Skeletal muscle satellite cell (primary cell): ENCODE measurements at regions not wholly inside any gene's neighbourhood (a gene's known extent, or its start where the extent isn't known, plus 50 kb on each side); places are given as distances from the start of the nearest gene placed in this dataset.

ENCODE experiments used
- H3K27me3 ChIP-seq: 2 replicates; pipeline ENCODE4 v1.7.0; 2013; ENCODE audit warnings: low read length; ENCODE audit not compliant: control insufficient read depth, insufficient read depth
- H3K36me3 ChIP-seq: 2 replicates; pipeline ENCODE4 v1.7.0; 2013; ENCODE audit warnings: mild to moderate bottlenecking, control low read depth, low read length; ENCODE audit not compliant: insufficient read depth
- H3K4me1 ChIP-seq: 2 replicates; pipeline ENCODE4 v1.7.0; 2013; ENCODE audit warnings: low read length; ENCODE audit not compliant: control insufficient read depth, insufficient read depth
- H3K4me2 ChIP-seq: 2 replicates; pipeline ENCODE4 v1.7.0; 2013; ENCODE audit warnings: mild to moderate bottlenecking, low read length
- H3K4me3 ChIP-seq: 2 replicates; pipeline ENCODE4 v1.7.0; 2013; ENCODE audit warnings: low read length
- H3K9ac ChIP-seq: 2 replicates; pipeline ENCODE4 v1.7.0; 2013; ENCODE audit warnings: mild to moderate bottlenecking, low read depth, low read length, moderate library complexity
- H3K9me3 ChIP-seq: replicated peaks from 2 replicates; pipeline ENCODE4 v1.7.0; 2013; ENCODE audit warnings: mild to moderate bottlenecking, control low read depth, low read length

GRCh38 chr4:19809989-19810388 lies 441.7 kb upstream of the SLIT2 start:
- H3K36me3 ChIP-seq, result no peaks in the 10 kb centered on the region
- no peak overlapping the region for H3K4me3 ChIP-seq
- no peak overlapping the region for H3K4me2 ChIP-seq
- no peaks in the 10 kb centered on the region for H3K27me3 ChIP-seq
- no peaks in the 10 kb centered on the region for H3K9me3 ChIP-seq
- no peak overlapping the region for H3K9ac ChIP-seq
- no peaks in the 10 kb centered on the region for H3K4me1 ChIP-seq

- Histone ChIP-seq H3K36me3 (no peaks in the 10 kb centered on the region), H3K4me1 (no peaks in the 10 kb centered on the region), H3K9me3 (no peaks in the 10 kb centered on the region), H3K9ac (no peak overlapping the region), H3K27me3 (no peaks in the 10 kb centered on the region), H3K4me3 (no peak overlapping the region), H3K4me2 (no peak overlapping the region)
Measured at GRCh38 chr4:19807505-19807904, 444.2 kb upstream of the SLIT2 start.

- Histone ChIP-seq H3K4me3 (no peak overlapping the region), H3K9me3 (no peaks in the 10 kb centered on the region), H3K4me1 (no peaks in the 10 kb centered on the region), H3K27me3 (no peaks in the 10 kb centered on the region), H3K9ac (no peak overlapping the region), H3K4me2 (no peak overlapping the region), H3K36me3 (no peaks in the 10 kb centered on the region)
Measured at GRCh38 chr4:19806865-19807264, 444.8 kb upstream of the SLIT2 start.

- H3K27me3 ChIP-seq, result no peaks in the 10 kb centered on the region
- H3K4me1 ChIP-seq, result no peaks in the 10 kb centered on the region
- no peak overlapping the region for H3K9ac ChIP-seq
- H3K36me3 ChIP-seq, result no peaks in the 10 kb centered on the region
- no peaks in the 10 kb centered on the region for H3K9me3 ChIP-seq
- no peak overlapping the region for H3K4me3 ChIP-seq
- H3K4me2 ChIP-seq, result no peak overlapping the region
Measured at GRCh38 chr4:19803406-19803805, 448.3 kb upstream of the SLIT2 start.

GRCh38 chr4:19793831-19794230 lies 457.9 kb upstream of the SLIT2 start:
- no peak overlapping the region for H3K4me3 ChIP-seq
- H3K4me2 ChIP-seq, result no peak overlapping the region
- H3K9me3 ChIP-seq, result no peaks in the 10 kb centered on the region
- no peaks in the 10 kb centered on the region for H3K36me3 ChIP-seq
- H3K27me3 ChIP-seq, result no peaks in the 10 kb centered on the region
- H3K4me1 ChIP-seq, result no peaks in the 10 kb centered on the region
- H3K9ac ChIP-seq, result no peak overlapping the region

- Histone ChIP-seq H3K36me3 (no peaks in the 10 kb centered on the region), H3K27me3 (no peaks in the 10 kb centered on the region), H3K4me3 (no peak overlapping the region), H3K9me3 (no peaks in the 10 kb centered on the region), H3K4me1 (no peaks in the 10 kb centered on the region), H3K4me2 (no peak overlapping the region), H3K9ac (no peak overlapping the region)
Measured at GRCh38 chr4:19791422-19792123, 460.1 kb upstream of the SLIT2 start.

GRCh38 chr4:19786616-19787015 lies 465.1 kb upstream of the SLIT2 start:
- Histone ChIP-seq H3K27me3 (no peaks in the 10 kb centered on the region), H3K4me1 (no peaks in the 10 kb centered on the region), H3K9me3 (no peaks in the 10 kb centered on the region), H3K36me3 (no peaks in the 10 kb centered on the region), H3K4me2 (no peak overlapping the region), H3K4me3 (no peak overlapping the region), H3K9ac (no peak overlapping the region)

GRCh38 chr4:19783667-19784223 lies 468.0 kb upstream of the SLIT2 start:
- no peaks in the 10 kb centered on the region for H3K27me3 ChIP-seq
- H3K4me1 ChIP-seq, result no peaks in the 10 kb centered on the region
- H3K36me3 ChIP-seq, result no peaks in the 10 kb centered on the region
- H3K4me2 ChIP-seq, result no peak overlapping the region
- no peak overlapping the region for H3K9ac ChIP-seq
- H3K4me3 ChIP-seq, result no peak overlapping the region
- no peaks in the 10 kb centered on the region for H3K9me3 ChIP-seq

GRCh38 chr4:19780871-19781270 lies 470.8 kb upstream of the SLIT2 start:
- Histone ChIP-seq H3K9me3 (no peaks in the 10 kb centered on the region), H3K9ac (no peak overlapping the region), H3K4me2 (no peak overlapping the region), H3K4me1 (peaks cover 11% of the 10 kb centered on the region), H3K4me3 (no peak overlapping the region), H3K27me3 (no peaks in the 10 kb centered on the region), H3K36me3 (no peaks in the 10 kb centered on the region)

- Histone ChIP-seq H3K9me3 (no peaks in the 10 kb centered on the region), H3K27me3 (no peaks in the 10 kb centered on the region), H3K36me3 (no peaks in the 10 kb centered on the region), H3K4me1 (peaks cover 14% of the 10 kb centered on the region), H3K9ac (no peak overlapping the region), H3K4me2 (peak overlapping the region; percentile 60), H3K4me3 (no peak overlapping the region)
Measured at GRCh38 chr4:19776929-19777328, 474.8 kb upstream of the SLIT2 start.

GRCh38 chr4:19776021-19776459 lies 475.7 kb upstream of the SLIT2 start:
- Histone ChIP-seq H3K27me3 (no peaks in the 10 kb centered on the region), H3K9ac (no peak overlapping the region), H3K4me1 (peaks cover 14% of the 10 kb centered on the region), H3K4me2 (no peak overlapping the region), H3K36me3 (no peaks in the 10 kb centered on the region), H3K4me3 (no peak overlapping the region), H3K9me3 (no peaks in the 10 kb centered on the region)

- H3K4me1 ChIP-seq, result peaks cover 14% of the 10 kb centered on the region
- H3K4me2 ChIP-seq, result no peak overlapping the region
- H3K9me3 ChIP-seq, result no peaks in the 10 kb centered on the region
- no peaks in the 10 kb centered on the region for H3K27me3 ChIP-seq
- no peak overlapping the region for H3K9ac ChIP-seq
- no peak overlapping the region for H3K4me3 ChIP-seq
- no peaks in the 10 kb centered on the region for H3K36me3 ChIP-seq
Measured at GRCh38 chr4:19774690-19775256, 476.9 kb upstream of the SLIT2 start.
